ENCODE measurements at regions not wholly inside any gene's neighbourhood (a gene's known extent, or its start where the extent isn't known, plus 50 kb on each side); places are given as distances from the start of the nearest gene placed in this dataset.

GRCh38 chr11:115672412-115672811 lies 168.2 kb upstream of the CADM1 start:
- DNase-seq: no peak

- no peak for DNase-seq
These were observed 166.5 kb upstream of the CADM1 start for GRCh38 chr11:115670538-115671205.

- no peak for DNase-seq
These were observed 161.7 kb upstream of the CADM1 start for GRCh38 chr11:115665958-115666357.

- no peak for DNase-seq
These were observed 161.1 kb upstream of the CADM1 start for GRCh38 chr11:115665175-115665821.

GRCh38 chr11:115664313-115664712 lies 160.1 kb upstream of the CADM1 start:
- no peak for DNase-seq

GRCh38 chr11:115663790-115664189 lies 159.6 kb upstream of the CADM1 start:
- no peak for DNase-seq

- DNase-seq: no peak
These were observed 156.0 kb upstream of the CADM1 start for GRCh38 chr11:115660030-115660805.

GRCh38 chr11:115659061-115659963 lies 155.1 kb upstream of the CADM1 start:
- no peak for DNase-seq

- DNase-seq: no peak
These were observed 153.4 kb upstream of the CADM1 start for GRCh38 chr11:115657586-115657985.

GRCh38 chr11:115656669-115657068 lies 152.5 kb upstream of the CADM1 start:
- DNase-seq: no peak

- no peak for DNase-seq
These were observed 151.8 kb upstream of the CADM1 start for GRCh38 chr11:115656041-115656440.

- no peak for DNase-seq
These were observed 150.6 kb upstream of the CADM1 start for GRCh38 chr11:115654792-115655191.

- DNase-seq: no peak
These were observed 149.7 kb upstream of the CADM1 start for GRCh38 chr11:115653926-115654325.

- no peak for DNase-seq
These were observed 148.9 kb upstream of the CADM1 start for GRCh38 chr11:115653076-115653475.

GRCh38 chr11:115652496-115652895 lies 148.3 kb upstream of the CADM1 start:
- DNase-seq: no peak

GRCh38 chr11:115652094-115652493 lies 147.9 kb upstream of the CADM1 start:
- DNase-seq: no peak

- no peak for DNase-seq
These were observed 145.2 kb upstream of the CADM1 start for GRCh38 chr11:115649461-115649860.

GRCh38 chr11:115645631-115646317 lies 141.6 kb upstream of the CADM1 start:
- DNase-seq: no peak

- DNase-seq: no peak
These were observed 140.6 kb upstream of the CADM1 start for GRCh38 chr11:115644856-115645255.

- DNase-seq: no peak
These were observed 139.5 kb upstream of the CADM1 start for GRCh38 chr11:115643549-115644270.

- no peak for DNase-seq
These were observed 138.4 kb upstream of the CADM1 start for GRCh38 chr11:115642660-115643059.

All from CD4-positive, alpha-beta T cell treated with Interleukin-4 for 4 hours (primary cell).